ENCODE measurements at regions not wholly inside any gene's neighbourhood (a gene's known extent, or its start where the extent isn't known, plus 50 kb on each side); places are given as distances from the start of the nearest gene placed in this dataset.
A peak's percentile ranks its signal among the peaks of the same experiment; 100 is the strongest.

GRCh38 chr4:38224850-38225249 lies 264.7 kb downstream of the PTTG2 start:
- DNase-seq: peak in 1 of 42 donors; percentile 17
- intact Hi-C loops (cut with DNase I): no loop called here

GRCh38 chr4:38226170-38226569 lies 266.0 kb downstream of the PTTG2 start:
- DNase-seq: peak in 1 of 42 donors; percentile 35
- intact Hi-C loops (cut with DNase I): no loop called here

- DNase-seq: peak in 1 of 42 donors; percentile 9
- intact Hi-C loops (cut with DNase I): no loop called here
Observed at GRCh38 chr4:38230121-38230801, 270.1 kb downstream of the PTTG2 start.

- intact Hi-C loops (cut with DNase I): no loop called here
- peak in 1 of 42 donors; percentile 9 for DNase-seq
Observed at GRCh38 chr4:38230821-38231563, 270.8 kb downstream of the PTTG2 start.

- intact Hi-C loops (cut with DNase I): no loop called here
- no peak for DNase-seq
Observed at GRCh38 chr4:38231626-38232025, 271.4 kb downstream of the PTTG2 start.

GRCh38 chr4:38232741-38233140 lies 272.5 kb downstream of the PTTG2 start:
- intact Hi-C loops (cut with DNase I): no loop called here
- peak in 1 of 42 donors; percentile 8 for DNase-seq

- intact Hi-C loops (cut with DNase I): no loop called here
- DNase-seq: peak in 4 of 42 donors; percentile 22 to 43 (median 30)
Observed at GRCh38 chr4:38233727-38234480, 273.7 kb downstream of the PTTG2 start.

GRCh38 chr4:38235354-38235753 lies 275.2 kb downstream of the PTTG2 start:
- intact Hi-C loops (cut with DNase I): no loop called here
- DNase-seq: peak in 2 of 42 donors; percentile 12 to 33

GRCh38 chr4:38236003-38236402 lies 275.8 kb downstream of the PTTG2 start:
- intact Hi-C loops (cut with DNase I): no loop called here
- DNase-seq: peak in 2 of 42 donors; percentile 19 to 39

- peak in 2 of 42 donors; percentile 10 to 27 for DNase-seq
- intact Hi-C loops (cut with DNase I): no loop called here
Observed at GRCh38 chr4:38236503-38236902, 276.3 kb downstream of the PTTG2 start.

- intact Hi-C loops (cut with DNase I): no loop called here
- no peak for DNase-seq
Observed at GRCh38 chr4:38237139-38237538, 276.9 kb downstream of the PTTG2 start.

GRCh38 chr4:38241541-38241940 lies 281.3 kb downstream of the PTTG2 start:
- DNase-seq: no peak
- intact Hi-C loops (cut with DNase I): no loop called here

GRCh38 chr4:38242101-38242500 lies 281.9 kb downstream of the PTTG2 start:
- intact Hi-C loops (cut with DNase I): no loop called here
- no peak for DNase-seq

GRCh38 chr4:38242822-38243387 lies 282.7 kb downstream of the PTTG2 start:
- DNase-seq: no peak
- intact Hi-C loops (cut with DNase I): no loop called here

- no peak for DNase-seq
- intact Hi-C loops (cut with DNase I): no loop called here
Observed at GRCh38 chr4:38243388-38244053, 283.3 kb downstream of the PTTG2 start.

- DNase-seq: no peak
- intact Hi-C loops (cut with DNase I): no loop called here
Observed at GRCh38 chr4:38254825-38255224, 294.6 kb downstream of the PTTG2 start.

GRCh38 chr4:38255572-38255971 lies 295.4 kb downstream of the PTTG2 start:
- no peak for DNase-seq
- intact Hi-C loops (cut with DNase I): no loop called here

GRCh38 chr4:38266616-38267015 lies 306.4 kb downstream of the PTTG2 start:
- intact Hi-C loops (cut with DNase I): no loop called here
- DNase-seq: peak; percentile 14 to 93 (median 68)
